SK-N-DZ (cell line): ENCODE measurements at regions not wholly inside any gene's neighbourhood (a gene's known extent, or its start where the extent isn't known, plus 50 kb on each side); places are given as distances from the start of the nearest gene placed in this dataset.

Source experiments
- DNase-seq: peaks from one replicate; pipeline ENCODE4 v3.0.0-alpha.2; 2015; ENCODE audit warnings: low spot score

GRCh38 chr3:94694894-94695293 lies 632.0 kb downstream of the NSUN3 start:
- DNase-seq: no peak

- DNase-seq: no peak
These were observed 641.6 kb downstream of the NSUN3 start for GRCh38 chr3:94704467-94704866.

GRCh38 chr3:94709249-94709902 lies 646.5 kb downstream of the NSUN3 start:
- no peak for DNase-seq

- no peak for DNase-seq
These were observed 651.3 kb downstream of the NSUN3 start for GRCh38 chr3:94714194-94714593.

- DNase-seq: no peak
These were observed 653.6 kb downstream of the NSUN3 start for GRCh38 chr3:94716326-94717018.

GRCh38 chr3:94734206-94734605 lies 671.3 kb downstream of the NSUN3 start:
- DNase-seq: no peak

- DNase-seq: no peak
These were observed 672.5 kb downstream of the NSUN3 start for GRCh38 chr3:94735354-94735753.

GRCh38 chr3:94737116-94737515 lies 674.3 kb downstream of the NSUN3 start:
- DNase-seq: no peak

GRCh38 chr3:94739420-94739819 lies 676.6 kb downstream of the NSUN3 start:
- no peak for DNase-seq

- no peak for DNase-seq
These were observed 695.9 kb downstream of the NSUN3 start for GRCh38 chr3:94758751-94759150.

- DNase-seq: no peak
These were observed 709.5 kb downstream of the NSUN3 start for GRCh38 chr3:94772402-94772801.

GRCh38 chr3:94775746-94776145 lies 712.9 kb downstream of the NSUN3 start:
- DNase-seq: no peak

GRCh38 chr3:94776401-94776915 lies 713.6 kb downstream of the NSUN3 start:
- DNase-seq: no peak

GRCh38 chr3:94778289-94778688 lies 715.4 kb downstream of the NSUN3 start:
- DNase-seq: no peak

GRCh38 chr3:94778814-94779494 lies 716.1 kb downstream of the NSUN3 start:
- no peak for DNase-seq

- no peak for DNase-seq
These were observed 716.8 kb downstream of the NSUN3 start for GRCh38 chr3:94779699-94780098.

- no peak for DNase-seq
These were observed 721.4 kb downstream of the NSUN3 start for GRCh38 chr3:94784274-94784673.

- DNase-seq: no peak
These were observed 724.2 kb downstream of the NSUN3 start for GRCh38 chr3:94787066-94787465.

GRCh38 chr3:94787734-94788270 lies 724.9 kb downstream of the NSUN3 start:
- DNase-seq: no peak

GRCh38 chr3:94794563-94794962 lies 731.7 kb downstream of the NSUN3 start:
- no peak for DNase-seq

GRCh38 chr3:94799420-94800060 lies 736.7 kb downstream of the NSUN3 start:
- DNase-seq: no peak

- no peak for DNase-seq
These were observed 749.0 kb downstream of the NSUN3 start for GRCh38 chr3:94811836-94812235.
